Type B pancreatic cell (in vitro differentiated cells): ENCODE measurements at regions not wholly inside any gene's neighbourhood (a gene's known extent, or its start where the extent isn't known, plus 50 kb on each side); places are given as distances from the start of the nearest gene placed in this dataset.

Experiments used
- DNase-seq: peaks from one replicate; pipeline ENCODE4 v3.0.0; 2021; ENCODE audit warnings: mixed read lengths; ENCODE audit not compliant: unreplicated experiment; ENCODE audit errors: extremely low spot score
- H3K27ac Mint-ChIP-seq: 2 replicates; pipeline ENCODE4 v1.8.0; 2021; ENCODE audit warnings: mild to moderate bottlenecking, mixed read lengths
- H3K27me3 Mint-ChIP-seq: 2 replicates; pipeline ENCODE4 v1.8.0; 2021; ENCODE audit warnings: mixed read lengths
- H3K36me3 Mint-ChIP-seq: 2 replicates; pipeline ENCODE4 v1.8.0; 2021; ENCODE audit warnings: mixed read lengths
- H3K4me1 Mint-ChIP-seq: one replicate; pipeline ENCODE4 v1.8.0; 2021; ENCODE audit warnings: mixed read lengths; ENCODE audit not compliant: unreplicated experiment
- H3K4me3 Mint-ChIP-seq: 2 replicates; pipeline ENCODE4 v1.8.0; 2021; ENCODE audit warnings: mild to moderate bottlenecking, mixed read lengths
- H3K9me3 Mint-ChIP-seq: 2 replicates; pipeline ENCODE4 v1.8.0; 2021; ENCODE audit warnings: mixed read lengths
- CTCF ChIP-seq: fragments of 200-600 bp; sonication (generic); conservative IDR thresholded peaks from 2 replicates; pipeline ENCODE4 v1.5.0; 2021; ENCODE audit warnings: antibody characterized with exemption, mild to moderate bottlenecking

- Mint-ChIP-seq H3K4me1 (no peaks in the 10 kb centered on the region), H3K27ac (no peak overlapping the region), H3K4me3 (no peak overlapping the region), H3K36me3 (no peaks in the 10 kb centered on the region), H3K9me3 (no peaks in the 10 kb centered on the region), H3K27me3 (no peaks in the 10 kb centered on the region)
- no peak for TF ChIP-seq CTCF
- DNase-seq = no peak
These were observed 539.5 kb upstream of the LUZP2 start for GRCh38 chr11:23957314-23957713.

GRCh38 chr11:23959462-23959861, 537.4 kb upstream of the LUZP2 start:
- DNase-seq = no peak
- no peaks in the 10 kb centered on the region for H3K27me3 Mint-ChIP-seq
- H3K36me3 Mint-ChIP-seq = no peaks in the 10 kb centered on the region
- TF ChIP-seq CTCF = no peak
- H3K4me3 Mint-ChIP-seq = no peak overlapping the region
- no peaks in the 10 kb centered on the region for H3K4me1 Mint-ChIP-seq
- H3K27ac Mint-ChIP-seq = no peak overlapping the region
- H3K9me3 Mint-ChIP-seq = peaks cover 5% of the 10 kb centered on the region

- no peak overlapping the region for H3K4me3 Mint-ChIP-seq
- no peak overlapping the region for H3K27ac Mint-ChIP-seq
- H3K4me1 Mint-ChIP-seq = no peaks in the 10 kb centered on the region
- DNase-seq = no peak
- no peak for TF ChIP-seq CTCF
- H3K27me3 Mint-ChIP-seq = no peaks in the 10 kb centered on the region
- H3K36me3 Mint-ChIP-seq = no peaks in the 10 kb centered on the region
- peaks cover 5% of the 10 kb centered on the region for H3K9me3 Mint-ChIP-seq
These were observed 535.1 kb upstream of the LUZP2 start for GRCh38 chr11:23961503-23962338.

GRCh38 chr11:23973244-23973643, 523.6 kb upstream of the LUZP2 start:
- no peak overlapping the region for H3K4me3 Mint-ChIP-seq
- no peak for TF ChIP-seq CTCF
- no peaks in the 10 kb centered on the region for H3K27me3 Mint-ChIP-seq
- H3K4me1 Mint-ChIP-seq = no peaks in the 10 kb centered on the region
- H3K27ac Mint-ChIP-seq = no peak overlapping the region
- no peaks in the 10 kb centered on the region for H3K9me3 Mint-ChIP-seq
- no peaks in the 10 kb centered on the region for H3K36me3 Mint-ChIP-seq
- no peak for DNase-seq

- H3K27ac Mint-ChIP-seq = no peak overlapping the region
These were observed 522.8 kb upstream of the LUZP2 start for GRCh38 chr11:23974051-23974450.

More at GRCh38 chr11:23974051-23974450, 522.8 kb upstream of the LUZP2 start:
- H3K9me3 Mint-ChIP-seq = no peaks in the 10 kb centered on the region
- DNase-seq = no peak
- H3K27me3 Mint-ChIP-seq = no peaks in the 10 kb centered on the region
- H3K4me3 Mint-ChIP-seq = no peak overlapping the region
- TF ChIP-seq CTCF = no peak
- H3K36me3 Mint-ChIP-seq = no peaks in the 10 kb centered on the region
- no peaks in the 10 kb centered on the region for H3K4me1 Mint-ChIP-seq
